HG02943 (cell line): ENCODE measurements at regions not wholly inside any gene's neighbourhood (a gene's known extent, or its start where the extent isn't known, plus 50 kb on each side); places are given as distances from the start of the nearest gene placed in this dataset.

Experiments
- ATAC-seq: cut with Tn5 transposase; IDR thresholded peaks from one replicate; pipeline ENCODE4 v1.9.1; 2021; ENCODE audit warnings: mild to moderate bottlenecking, low read depth, moderate library complexity; ENCODE audit not compliant: unreplicated experiment

DNA sequence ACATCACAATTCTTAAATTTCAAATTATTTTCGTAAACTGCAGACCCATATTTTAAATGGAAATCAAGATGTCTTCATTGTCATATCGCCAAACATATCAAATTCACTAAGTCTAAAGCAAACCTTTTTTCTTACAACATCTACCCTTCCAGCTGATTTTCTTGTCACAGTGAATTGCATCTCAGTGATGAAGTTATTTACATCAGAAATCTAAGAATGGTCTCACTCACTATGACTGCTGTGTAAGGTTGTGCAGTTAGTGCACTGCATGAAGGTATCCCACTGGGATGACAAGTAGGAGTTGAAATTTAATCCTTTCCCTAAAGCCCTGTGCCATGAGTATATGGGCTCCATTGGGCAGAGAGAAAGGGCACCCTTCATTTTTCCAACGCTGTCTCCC, 399.4 kb upstream of the ITGA1 start:
- no peak for ATAC-seq

DNA sequence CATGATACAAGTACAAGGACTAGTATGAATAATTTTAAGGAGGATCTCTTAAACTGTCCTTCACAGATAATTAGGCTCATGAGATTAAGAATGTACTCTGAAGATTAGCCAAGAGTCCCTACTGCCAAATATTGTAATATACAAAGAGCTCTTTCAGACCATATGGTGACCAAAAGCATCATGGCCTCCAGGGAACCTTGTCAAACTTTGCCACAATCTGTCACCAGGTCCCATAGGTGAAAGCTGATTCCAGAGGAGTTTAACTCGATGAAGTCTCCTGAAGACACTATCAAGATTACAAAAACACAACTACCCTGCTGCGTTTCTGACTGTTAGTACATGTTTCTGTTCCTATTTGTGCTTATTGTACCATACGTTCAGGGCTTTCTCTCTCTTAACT, 395.4 kb upstream of the ITGA1 start:
- no peak for ATAC-seq

DNA sequence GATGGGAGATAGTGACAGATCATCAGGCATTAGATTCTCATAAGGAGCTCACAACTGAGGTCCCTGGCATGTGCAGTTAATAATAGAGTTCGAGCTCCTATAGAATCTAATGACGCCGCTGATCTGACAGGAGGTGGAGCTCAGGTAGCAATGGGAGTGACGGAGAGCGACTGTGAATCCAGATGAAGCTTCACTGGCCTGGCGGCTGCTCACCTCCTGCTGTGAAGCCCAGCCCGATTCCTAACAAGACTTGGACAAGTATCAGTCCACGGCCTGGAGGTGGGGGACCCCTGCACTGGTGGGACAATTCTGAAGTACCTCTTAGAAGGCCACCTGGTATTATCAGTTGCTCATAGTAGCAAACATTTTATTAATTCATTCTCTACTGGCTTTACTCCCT, 377.9 kb upstream of the ITGA1 start:
- no peak for ATAC-seq

DNA sequence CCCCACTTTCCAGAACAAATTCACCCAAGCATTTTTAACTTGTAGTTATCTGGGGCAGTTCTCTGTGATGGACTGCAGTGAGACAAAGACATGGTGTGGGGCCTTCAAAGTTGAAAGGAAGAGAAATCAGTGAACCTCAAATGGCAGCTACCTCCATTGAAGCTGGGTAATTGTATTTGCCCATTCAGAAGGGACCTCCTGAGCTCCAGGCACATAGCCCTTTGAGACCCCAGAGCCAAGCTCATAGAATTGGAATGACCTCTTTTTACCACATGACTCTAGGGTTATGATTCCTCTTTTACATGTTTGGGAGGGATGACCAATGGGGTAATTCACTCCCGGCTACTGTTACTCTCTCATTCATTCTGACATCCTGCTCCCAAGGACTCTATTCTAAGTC, 368.4 kb upstream of the ITGA1 start:
- ATAC-seq: no peak

DNA sequence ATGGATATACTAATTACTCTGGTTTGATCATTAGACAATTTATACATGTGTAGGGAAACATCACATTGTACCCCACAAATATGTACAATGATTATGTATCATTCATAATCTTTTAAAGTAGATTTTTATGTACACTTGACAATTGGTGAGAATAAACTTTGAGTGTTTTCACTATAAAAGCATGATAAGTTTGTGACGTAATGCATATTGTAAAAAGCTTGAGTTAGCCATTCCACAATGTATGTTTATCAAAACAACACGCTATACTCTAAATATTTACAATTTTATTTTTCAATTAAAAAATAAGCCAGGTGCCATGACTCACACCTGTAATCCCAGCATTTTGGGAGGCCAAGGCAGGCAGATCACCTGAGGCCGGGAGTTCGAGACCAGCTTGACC, 360.1 kb upstream of the ITGA1 start:
- no peak for ATAC-seq

DNA sequence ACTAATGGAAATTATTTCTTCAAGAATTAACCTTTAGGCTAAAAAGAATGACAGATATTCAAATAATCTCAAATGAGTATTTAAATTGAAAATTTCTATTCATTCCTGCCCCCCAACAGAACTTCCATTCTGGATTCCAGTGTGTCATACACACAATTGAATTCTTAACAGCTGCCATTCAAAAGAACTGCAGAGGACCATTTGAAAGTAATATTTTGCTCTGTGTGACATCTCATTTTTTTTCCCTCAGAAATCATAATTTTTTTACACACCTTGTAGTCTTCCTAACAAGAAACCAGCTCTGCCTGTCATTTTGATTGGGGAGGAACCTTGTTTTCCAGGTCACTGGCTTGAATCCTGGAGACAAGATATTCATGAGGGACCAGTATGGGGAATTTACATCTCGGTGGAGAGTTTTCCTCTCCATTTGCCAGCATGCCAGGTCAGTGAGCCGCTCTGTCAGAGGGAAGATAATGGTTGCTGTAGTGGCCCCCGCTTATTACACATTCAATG, 358.7 kb upstream of the ITGA1 start:
- no peak for ATAC-seq

DNA sequence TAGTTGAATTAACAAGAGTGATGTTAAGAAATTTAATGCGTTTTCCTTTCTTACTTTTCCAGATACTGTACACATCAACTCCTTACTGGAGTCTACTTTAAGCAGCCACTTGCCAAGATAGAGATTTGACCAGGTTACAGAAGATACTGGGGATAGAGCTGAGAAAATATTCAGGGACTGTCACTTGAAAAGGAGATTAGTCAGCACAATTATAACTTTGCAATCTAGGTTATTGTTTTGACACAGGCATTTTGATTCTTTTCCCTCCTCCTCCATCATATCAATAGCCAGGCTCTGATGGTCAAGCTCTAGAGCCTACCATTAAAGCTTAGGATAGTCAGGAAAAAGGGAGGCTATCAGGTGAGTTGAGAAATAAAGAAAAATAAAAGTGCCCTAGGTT, 345.9 kb upstream of the ITGA1 start:
- no peak for ATAC-seq

DNA sequence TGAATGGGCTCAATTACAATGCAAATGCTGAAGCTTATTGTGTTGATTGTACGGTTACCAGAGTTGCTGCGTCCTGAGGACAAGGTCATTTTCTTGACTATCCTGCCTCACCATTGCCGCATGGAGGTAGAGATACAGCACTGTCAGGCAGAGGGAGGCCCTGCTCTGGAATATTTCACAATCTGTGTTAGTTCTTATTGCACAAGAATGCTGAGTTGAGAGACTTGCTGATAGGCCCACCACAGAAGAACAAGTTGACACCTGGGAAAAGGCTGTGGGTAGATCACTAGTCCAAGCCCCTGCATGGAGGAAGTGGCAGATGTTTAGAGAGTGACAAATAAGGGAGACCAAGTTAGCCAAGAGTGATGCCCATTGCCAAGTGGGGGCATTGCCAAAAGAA, 344.5 kb upstream of the ITGA1 start:
- ATAC-seq: no peak

DNA sequence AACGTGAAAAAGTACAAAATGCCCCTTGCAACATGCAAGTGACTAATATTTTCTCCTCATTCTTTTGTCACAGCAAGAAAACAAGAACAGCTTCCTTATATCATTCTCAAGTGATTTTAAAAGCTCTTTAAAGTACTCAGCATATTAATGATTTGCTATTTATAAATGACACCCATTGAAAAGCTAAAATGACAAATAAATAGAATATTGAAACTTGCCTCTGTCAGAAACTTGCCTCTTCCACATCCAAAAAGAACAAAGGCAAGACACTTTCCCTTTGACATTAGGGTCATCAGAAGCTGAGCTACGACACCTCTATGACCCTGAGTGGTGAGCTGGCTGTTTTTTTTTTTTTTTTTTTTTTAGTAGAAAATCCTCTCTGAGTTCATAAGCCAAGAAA, 339.6 kb upstream of the ITGA1 start:
- ATAC-seq: no peak

DNA sequence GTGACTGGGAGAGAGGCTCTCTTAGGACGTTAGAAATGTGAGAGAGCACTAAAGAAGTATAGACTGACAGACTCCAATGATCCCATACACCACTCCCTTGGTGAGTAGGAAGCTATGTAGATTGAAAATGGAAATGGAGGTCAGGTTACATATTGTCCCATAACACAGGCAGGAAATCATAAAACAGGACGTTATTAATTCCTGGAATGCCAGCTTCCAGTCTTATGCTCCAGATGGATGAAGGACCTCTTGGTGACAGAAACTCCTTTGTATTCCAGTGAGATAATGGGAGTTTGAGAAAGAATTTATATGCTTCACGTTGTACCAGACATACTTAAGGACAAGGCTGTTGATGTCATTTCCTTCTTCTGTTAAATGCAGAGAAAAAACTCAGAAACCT, 338.2 kb upstream of the ITGA1 start:
- ATAC-seq: no peak

DNA sequence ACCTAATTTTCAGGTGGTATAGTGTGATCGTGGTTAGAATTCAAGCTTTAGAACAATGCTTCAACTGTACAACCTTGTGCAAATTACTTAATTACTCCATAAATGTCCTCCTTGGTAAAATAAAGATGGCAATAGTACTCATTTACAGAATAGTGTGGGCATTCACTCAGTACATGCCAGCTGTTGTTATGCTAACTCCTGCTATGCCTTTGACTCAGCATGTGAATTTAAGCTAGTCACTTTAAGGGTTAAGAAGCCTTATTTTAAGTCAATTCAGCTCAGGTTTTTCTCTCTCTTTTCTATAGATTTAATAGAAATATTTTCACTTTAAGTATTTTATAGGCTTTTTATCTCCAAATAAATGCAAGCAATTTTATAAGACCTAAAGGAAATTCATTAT, 335.6 kb upstream of the ITGA1 start:
- ATAC-seq: no peak

DNA sequence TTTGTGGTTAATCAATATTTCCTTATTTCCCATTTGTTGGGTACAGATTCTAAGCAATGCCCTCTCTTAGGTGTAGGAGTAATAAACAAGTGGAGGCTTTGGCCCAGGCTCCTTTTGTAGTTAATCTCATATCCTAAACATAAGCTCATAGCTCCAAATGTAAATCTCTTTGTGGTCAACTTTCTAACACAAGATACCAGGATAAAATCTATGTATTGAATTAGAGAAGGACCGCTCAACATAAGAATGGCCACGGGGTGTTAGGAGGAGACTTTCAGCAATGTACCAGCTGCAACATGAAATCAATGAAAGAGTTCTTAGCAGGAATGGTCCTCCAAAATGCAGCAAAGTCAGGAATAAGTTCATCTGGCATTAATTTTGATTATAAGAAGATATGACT, 334.5 kb upstream of the ITGA1 start:
- no peak for ATAC-seq

DNA sequence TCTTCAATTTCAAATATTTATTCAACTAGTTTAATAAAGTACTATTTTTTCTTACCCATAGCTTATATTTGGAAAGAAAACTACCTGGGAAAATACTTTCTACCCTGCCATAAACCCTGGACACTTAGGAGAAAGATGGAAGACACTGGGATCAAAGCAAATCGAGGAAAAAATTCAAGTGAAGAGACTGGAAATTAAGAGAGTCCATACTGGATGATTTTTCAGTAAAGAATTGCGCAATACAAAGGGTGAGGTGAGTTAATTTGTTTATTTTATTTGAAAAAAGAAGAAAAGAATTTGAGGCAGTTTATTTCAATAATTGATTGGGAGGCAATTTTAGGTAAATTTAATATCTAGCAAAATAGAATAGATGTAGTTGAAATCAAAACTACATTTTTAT, 331.8 kb upstream of the ITGA1 start:
- no peak for ATAC-seq

DNA sequence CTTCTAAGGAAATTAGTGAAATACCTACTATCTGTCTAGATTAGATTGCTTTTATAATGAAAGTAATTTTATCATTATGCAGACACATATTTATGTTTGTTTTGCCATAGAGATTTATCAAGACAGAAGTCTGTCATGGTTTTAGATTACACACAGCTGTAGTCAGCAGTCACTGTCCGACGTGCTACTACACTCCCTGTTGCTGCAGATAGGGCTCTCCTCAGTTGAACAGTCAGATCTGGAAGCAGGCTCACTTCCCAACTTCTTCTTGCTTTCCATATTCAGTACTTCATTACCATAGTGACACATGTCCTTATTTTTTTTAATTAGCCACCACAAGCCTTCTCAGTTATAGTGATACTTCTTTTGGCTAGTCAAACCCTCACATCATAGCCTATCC, 329.9 kb upstream of the ITGA1 start:
- no peak for ATAC-seq

DNA sequence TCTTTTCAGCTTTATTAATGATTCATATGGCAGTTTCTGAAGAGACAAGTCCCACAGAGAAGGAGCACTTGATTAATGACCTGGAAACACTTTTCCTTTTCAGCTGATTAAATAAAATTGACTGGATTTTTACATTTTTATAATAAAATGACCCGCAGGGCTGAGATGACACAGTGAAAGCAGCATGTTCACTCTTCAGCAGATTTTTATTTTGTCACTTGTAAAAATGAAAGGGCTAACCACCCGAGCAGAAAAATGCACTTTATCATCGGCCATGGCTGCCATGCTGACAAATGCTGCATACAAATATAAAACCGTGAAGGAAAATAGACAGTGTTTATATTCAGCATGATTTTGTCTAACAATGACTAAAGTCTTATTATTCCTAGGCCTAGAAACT, 321.6 kb upstream of the ITGA1 start:
- ATAC-seq: no peak

DNA sequence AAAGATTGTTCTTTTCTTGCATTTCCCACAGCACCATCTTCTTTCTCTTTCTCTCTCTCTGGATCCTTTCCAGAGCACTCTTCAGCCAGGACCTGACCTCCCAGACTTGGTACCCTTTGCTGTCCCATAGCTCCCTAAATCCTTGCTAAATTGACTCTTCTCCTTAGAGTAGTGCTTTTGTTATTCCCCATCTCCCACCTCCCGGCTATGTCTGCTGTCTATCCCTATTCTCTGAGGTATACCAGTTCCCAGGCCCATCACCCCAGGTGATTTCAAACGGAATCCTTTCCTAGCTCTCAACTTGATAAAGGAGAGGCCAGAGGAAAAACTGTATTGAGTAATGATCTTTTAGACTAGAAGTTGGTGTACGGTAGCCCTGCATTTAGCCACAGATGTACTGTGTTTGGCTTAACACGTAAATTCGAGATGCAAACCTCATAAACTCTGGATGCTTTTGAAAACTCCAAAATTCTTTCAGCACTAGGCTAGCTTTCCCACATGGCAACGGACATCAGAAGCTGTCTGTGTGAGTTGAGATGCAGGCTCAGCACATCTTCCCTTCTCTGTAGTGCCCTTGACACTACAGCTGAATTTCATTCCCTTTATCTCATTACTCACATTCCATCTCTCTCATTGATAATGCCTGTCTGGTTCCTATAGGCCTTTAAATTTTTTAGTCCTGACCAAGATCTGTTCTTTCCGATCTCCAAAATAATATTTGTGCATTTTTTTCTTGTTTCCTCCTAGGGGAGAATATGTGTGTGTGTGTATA, 320.8 kb upstream of the ITGA1 start:
- no peak for ATAC-seq

DNA sequence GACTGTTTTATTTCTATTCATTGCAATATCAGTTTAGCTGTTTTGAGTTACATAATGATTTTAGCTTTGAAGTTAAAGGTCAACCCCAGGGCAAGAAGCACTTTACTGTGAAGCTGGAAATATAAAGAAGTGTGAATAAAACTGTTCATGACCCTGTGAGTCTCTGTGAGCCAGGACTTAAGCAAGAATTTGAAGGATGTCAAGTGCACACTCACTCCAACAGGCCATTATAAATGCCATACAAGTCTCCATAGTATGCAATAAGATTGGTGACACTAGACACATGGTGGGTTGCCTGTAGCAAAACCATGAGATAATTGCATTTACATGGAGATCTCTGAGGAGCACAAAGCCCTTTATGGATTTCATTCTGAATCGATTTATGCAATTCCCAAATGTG, 318.7 kb upstream of the ITGA1 start:
- no peak for ATAC-seq

DNA sequence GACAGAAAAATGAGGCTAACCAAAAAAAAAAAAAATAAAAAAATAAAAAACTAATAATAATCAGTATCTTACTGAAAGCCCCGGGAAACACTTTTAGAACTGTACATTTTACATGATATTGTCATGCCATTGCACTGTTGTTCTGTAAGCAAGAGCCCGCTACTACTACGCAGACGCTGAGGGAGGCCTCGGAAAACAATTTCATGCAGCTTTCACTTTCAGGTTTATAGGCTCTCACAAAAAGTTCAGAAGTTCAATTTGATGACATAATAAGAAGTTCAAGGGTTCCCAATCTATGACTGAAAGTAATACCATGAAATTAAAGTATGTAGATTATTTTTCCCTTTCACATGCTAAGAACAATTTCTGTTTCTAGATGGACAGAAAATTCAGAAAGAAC, 318.3 kb upstream of the ITGA1 start:
- ATAC-seq: peak; percentile 76

DNA sequence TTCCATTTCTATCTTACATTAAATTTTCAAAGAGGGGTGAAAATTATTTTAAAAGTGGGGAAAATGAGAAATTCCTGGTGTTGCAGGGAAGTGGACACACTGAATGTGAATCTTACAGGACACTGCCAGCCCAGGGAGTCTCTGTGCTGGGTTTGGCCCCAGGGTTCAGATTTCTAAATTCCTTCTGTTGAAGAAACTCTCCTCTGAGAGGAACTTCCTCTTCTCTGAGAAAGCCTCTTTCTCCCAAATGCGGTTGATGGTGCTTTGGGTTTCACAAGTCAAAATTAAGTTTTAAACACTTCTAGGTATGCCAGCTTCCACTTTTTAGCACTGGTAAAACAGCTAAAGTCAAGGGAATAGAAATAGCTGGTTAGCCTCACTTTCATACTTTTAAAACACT, 317.9 kb upstream of the ITGA1 start:
- ATAC-seq: no peak

DNA sequence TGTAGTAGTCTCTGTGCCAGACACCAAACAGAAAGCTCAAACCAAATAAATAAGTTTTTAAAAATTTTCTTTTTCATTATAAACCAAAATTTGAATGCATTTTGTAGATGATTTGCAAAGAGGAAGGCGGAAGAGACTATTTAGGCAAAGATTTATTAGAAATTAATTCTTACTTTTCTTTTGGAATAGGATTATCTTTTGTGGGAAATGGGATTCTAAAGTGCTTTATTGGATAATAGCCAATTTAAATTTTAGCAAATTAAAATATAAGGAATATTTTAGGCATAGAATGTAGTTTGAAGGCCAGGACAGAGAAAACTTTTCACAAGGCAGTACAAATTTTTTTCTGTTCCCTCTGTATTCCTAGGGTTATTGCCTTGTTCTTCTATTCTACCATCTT, 311.4 kb upstream of the ITGA1 start:
- ATAC-seq: no peak

DNA sequence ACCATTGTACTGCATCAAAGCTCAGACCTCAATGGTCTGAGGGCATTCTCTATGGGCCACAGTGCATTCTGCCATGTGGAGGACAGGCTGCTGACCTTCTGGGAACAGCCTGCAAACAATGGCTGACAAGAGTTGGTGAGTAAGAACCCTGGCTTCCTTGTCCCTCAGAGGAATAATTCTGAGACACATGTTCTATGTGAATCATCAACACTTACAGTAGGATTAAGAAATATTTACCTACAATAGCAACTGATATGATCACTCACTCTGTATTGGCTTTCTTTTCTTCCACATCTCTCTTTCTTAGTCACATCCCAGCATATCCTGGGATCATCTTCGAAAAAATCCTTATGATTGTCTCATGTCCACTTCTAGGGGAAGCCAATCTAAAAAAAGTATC, 306.5 kb upstream of the ITGA1 start:
- ATAC-seq: no peak

DNA sequence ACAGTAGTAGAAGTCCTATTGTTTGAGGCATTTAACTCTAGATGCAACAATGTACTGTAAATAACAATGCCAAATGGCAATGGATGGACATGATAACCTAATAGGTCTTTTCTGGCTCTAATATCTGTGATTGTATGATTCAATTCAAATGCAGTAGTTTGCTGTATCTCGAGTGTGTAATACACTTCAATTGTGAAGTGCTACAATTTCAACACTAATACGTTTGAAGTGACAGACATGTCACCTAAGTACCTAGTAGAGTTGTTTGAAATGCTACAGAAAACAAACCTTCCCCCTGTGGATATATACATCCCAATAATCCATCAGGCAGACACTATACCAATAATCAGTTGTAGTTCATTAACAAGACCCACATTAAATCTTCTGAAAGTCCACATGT, 305.9 kb upstream of the ITGA1 start:
- ATAC-seq: no peak
